CMK (cell line): ENCODE measurements at regions not wholly inside any gene's neighbourhood (a gene's known extent, or its start where the extent isn't known, plus 50 kb on each side); places are given as distances from the start of the nearest gene placed in this dataset.
"Not testable (repeated sequence)": the region's sequence is repeated elsewhere in the genome, so short reads cannot be mapped to it uniquely, and the experiment has no call there.

Experiments used
- DNase-seq: peaks from one replicate; pipeline ENCODE4 v3.0.0-alpha.2; 2010; ENCODE audit warnings: low read depth

GRCh38 chr9:27672718-27673117 lies 99.4 kb upstream of the C9orf72 start:
- no peak for DNase-seq

DNA sequence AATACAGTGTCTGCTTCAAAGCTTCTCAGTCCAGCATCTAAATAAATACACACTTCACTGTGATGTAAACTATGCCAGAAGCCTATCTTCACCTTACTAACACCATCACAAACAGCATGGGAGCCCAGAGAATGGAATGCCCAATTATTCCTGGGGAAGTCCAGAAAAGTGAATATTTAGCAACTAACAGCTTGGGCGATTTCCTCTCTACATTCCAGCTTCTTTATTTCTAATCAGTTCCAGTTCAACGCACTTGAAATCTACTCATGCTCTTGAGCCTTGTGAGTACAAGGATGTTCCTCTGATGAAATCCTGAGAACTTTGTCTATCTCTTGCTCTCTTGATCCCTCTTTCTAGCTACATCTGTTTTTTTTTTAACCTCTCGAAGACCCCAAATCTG lies 100.4 kb upstream of the C9orf72 start:
- no peak for DNase-seq

- no peak for DNase-seq
Observed at GRCh38 chr9:27675354-27675753, 102.1 kb upstream of the C9orf72 start.

- no peak for DNase-seq
Observed at GRCh38 chr9:27676827-27677226, 103.5 kb upstream of the C9orf72 start.

DNA sequence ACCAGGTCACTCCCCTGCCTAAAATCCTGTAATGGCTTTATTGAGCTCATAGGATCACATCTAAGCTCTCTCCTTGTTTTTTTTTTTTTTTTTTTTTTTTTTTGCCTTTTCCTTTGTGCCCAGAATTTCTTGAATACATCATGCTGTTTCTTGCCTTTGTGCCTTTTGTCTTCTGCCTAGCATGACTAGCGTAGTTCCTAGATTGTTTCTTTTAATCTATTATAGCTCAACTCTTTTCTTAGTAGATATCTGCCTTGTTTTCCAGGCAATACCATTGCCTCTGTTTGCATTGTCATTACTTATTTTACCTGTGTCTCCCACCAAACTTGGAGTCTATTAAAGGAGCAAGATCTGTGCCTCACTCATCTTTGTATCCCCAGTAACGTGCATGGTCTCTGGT lies 106.1 kb upstream of the C9orf72 start:
- no peak for DNase-seq

DNA sequence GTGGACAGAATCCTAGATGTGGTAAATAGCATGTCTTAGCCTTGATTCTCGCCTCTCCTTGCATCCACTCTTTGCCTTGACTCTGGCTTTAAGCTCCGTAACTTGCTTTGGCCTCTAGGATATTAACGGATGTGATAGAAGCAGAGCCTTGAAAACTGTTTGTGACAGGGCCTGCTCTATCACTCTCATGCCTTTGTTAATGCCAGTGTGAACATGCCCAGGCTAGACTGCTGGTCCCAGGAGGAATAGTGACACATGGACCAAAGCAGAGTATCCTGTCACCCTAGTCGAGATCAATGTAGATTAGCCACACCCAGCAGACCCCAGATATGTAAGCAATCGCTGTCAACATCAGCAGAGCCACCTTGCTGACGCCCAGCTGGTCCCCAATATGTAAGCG lies 109.9 kb upstream of the C9orf72 start:
- no peak for DNase-seq

DNA sequence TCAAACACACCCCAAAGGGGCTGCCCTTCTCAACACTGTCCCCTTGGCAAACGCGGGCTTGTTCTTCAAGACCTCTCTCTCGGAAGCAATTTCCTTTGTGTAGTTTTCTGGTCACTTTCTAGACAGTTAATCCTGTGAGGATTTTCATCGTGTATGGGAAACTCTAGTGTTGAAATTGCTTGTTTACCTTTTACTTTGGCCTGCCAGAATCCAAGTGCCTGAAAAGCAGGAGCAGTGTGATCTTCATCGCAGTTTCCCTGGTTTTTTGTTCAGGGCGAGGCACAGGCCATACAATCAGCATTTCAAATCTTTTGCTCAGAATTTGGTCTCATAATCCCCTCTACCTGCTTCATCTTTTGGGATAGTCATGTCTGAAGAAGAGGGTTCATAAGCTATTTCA lies 115.7 kb upstream of the C9orf72 start:
- no peak for DNase-seq

- not testable (repeated sequence) for DNase-seq
Observed at GRCh38 chr9:27690816-27691215, 117.5 kb upstream of the C9orf72 start.

- no peak for DNase-seq
Observed at GRCh38 chr9:27699621-27700020, 126.3 kb upstream of the C9orf72 start.

- no peak for DNase-seq
Observed at GRCh38 chr9:27701016-27701415, 127.7 kb upstream of the C9orf72 start.

- no peak for DNase-seq
Observed at GRCh38 chr9:27701587-27701986, 128.3 kb upstream of the C9orf72 start.

DNA sequence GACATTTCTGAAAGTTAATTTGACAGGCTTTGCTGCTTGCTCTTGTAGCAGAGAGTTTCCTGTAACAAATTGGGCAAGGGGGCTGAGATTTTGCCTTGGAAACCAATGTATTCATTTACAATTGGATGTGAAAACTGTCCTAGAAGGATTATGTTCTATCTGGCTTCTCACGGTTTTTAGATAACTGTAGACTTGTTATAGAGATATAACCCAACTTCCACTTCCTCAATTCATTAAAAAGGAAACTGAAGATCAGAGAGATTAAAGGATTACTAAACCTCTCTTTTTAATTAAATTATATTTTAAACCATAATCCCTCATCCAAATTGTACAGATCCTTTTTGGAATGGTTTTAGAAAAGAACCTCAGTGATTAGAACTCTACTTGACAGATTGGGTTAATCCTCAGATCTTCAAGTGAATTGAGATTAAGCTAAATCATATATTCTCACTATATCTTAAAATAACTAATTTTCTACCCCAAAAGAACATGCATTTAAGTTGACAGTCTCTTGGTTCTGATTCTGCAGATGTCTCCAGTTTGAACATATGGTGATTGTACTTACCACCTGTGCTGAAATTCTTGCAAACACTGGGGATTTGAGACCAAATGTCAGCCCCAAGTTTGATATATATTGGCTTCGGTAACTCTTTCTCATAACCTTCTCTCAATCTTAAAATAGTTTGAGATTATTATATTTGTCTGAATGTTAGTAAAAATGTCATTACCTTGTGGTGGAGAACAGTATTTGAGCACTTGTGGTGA lies 130.1 kb upstream of the C9orf72 start:
- DNase-seq: no peak

- no peak for DNase-seq
Observed at GRCh38 chr9:27711241-27711640, 138.0 kb upstream of the C9orf72 start.

- no peak for DNase-seq
Observed at GRCh38 chr9:27712806-27713205, 139.5 kb upstream of the C9orf72 start.

- DNase-seq: no peak
Observed at GRCh38 chr9:27714388-27714787, 141.1 kb upstream of the C9orf72 start.

- DNase-seq: no peak
Observed at GRCh38 chr9:27715651-27716050, 142.4 kb upstream of the C9orf72 start.

GRCh38 chr9:27717991-27718390 lies 144.7 kb upstream of the C9orf72 start:
- DNase-seq: no peak

DNA sequence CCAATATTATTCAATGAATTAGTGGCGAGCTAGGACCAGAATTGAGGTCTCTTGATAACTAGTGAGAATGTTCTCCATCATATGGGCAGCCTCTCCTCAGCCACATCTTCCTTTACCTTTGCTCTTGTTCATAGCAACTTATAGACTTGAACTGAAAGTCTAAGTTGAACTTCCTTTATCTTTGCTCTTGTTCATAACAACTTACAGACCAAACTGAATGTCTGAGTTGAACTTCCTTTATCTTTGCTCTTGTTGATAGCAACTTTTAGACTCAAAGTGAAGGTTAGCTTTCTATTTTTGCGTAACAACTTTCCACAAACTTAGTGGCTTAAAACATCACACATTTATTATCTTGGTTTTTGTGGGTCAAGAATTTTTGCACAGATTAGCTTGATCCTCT lies 146.4 kb upstream of the C9orf72 start:
- DNase-seq: no peak

DNA sequence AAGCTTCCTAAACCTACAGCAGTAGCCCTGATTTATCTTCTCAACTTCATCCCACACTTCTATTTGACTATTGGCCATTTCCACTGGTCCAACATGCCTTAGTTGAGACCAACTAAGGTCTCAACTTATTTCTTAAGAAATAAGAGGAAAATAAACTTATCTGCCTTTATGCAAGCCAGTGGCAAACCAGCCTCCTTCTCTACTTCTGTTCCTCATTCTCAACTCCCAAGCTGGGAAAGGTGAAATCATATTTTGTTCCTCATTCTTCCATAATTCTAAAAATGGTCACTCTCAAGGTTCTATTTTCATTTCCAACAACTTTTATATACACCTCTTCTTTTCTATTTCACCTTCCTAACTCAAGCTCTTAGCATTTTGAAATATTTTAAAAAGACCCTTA lies 149.6 kb upstream of the C9orf72 start:
- DNase-seq: no peak

GRCh38 chr9:27726244-27727081 lies 153.2 kb upstream of the C9orf72 start:
- DNase-seq: peak; percentile 4

DNA sequence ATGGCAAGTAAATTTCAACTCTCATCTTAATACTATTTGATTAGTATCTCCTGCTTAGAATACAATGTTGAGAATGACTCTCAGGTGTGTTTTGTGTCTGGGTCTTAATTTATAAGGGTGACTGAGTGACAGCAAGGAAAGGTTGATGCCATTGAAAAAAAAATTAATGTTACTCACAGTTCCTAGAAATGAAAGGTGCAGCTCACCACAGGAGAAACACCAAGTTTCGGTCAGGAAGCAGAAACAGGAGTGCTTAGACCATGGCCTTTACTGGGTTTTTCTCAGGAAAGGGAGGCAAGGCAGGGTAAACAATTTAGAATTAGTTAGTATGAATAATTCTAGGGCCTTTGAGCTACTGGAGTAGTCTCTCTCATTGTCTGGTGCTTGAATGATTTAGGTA lies 159.2 kb upstream of the C9orf72 start:
- no peak for DNase-seq

DNA sequence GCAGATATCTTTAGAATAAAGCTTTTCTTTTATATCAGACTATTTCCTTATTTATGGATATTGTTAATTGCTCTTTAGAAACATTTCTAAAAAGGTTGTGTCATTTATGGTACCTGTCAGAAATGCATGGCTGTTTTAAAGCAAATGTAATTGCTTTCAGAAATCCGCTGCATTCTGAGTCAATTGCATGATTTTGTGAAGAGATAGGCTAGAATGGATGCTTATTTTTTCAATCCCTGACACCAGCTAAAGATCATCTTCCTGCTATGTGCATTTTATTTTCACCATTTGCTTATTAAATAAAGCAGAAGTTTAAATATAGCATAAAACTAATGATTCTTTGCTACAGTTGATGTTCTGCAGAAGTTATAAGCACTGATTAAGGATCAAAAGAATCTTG lies 170.2 kb upstream of the C9orf72 start:
- DNase-seq: no peak

- no peak for DNase-seq
Observed at GRCh38 chr9:27747450-27747849, 174.2 kb upstream of the C9orf72 start.

GRCh38 chr9:27749838-27750237 lies 176.6 kb upstream of the C9orf72 start:
- DNase-seq: no peak
